Left lung (tissue), 4 donors: ENCODE measurements at regions not wholly inside any gene's neighbourhood (a gene's known extent, or its start where the extent isn't known, plus 50 kb on each side); places are given as distances from the start of the nearest gene placed in this dataset.
A peak's percentile ranks its signal among the peaks of the same experiment; 100 is the strongest.

Experiments
- ATAC-seq: fragments of 200-7000 bp; cut with Tn5 transposase; one replicate; pipeline ENCODE4 v1.9.1; 2020; ENCODE audit warnings: moderate library complexity
- DNase-seq, 4 donors: peaks; one replicate each; pipeline ENCODE4 v3.0.0-alpha.2; 2013 to 2020
- H3K27ac ChIP-seq, 2 donors: fragments of 200-600 bp; sonication (generic) in 1 of 2; one replicate each; pipeline versions ENCODE4 v1.5.0 to v1.8.0; 2020 to 2021
- H3K27me3 ChIP-seq, 2 donors: fragments of 200-600 bp; sonication (generic) in 1 of 2; one replicate each; pipeline versions ENCODE4 v1.5.0 to v1.8.0; 2020 to 2021
- H3K36me3 ChIP-seq, 2 donors: fragments of 200-600 bp; sonication (generic) in 1 of 2; one replicate each; pipeline versions ENCODE4 v1.5.0 to v1.8.0; 2020 to 2021
- H3K4me1 ChIP-seq, 2 donors: fragments of 200-600 bp; one replicate each; pipeline ENCODE4 v1.8.0; 2021
- H3K4me3 ChIP-seq, 2 donors: fragments of 200-600 bp; sonication (generic) in 1 of 2; one replicate each; pipeline versions ENCODE4 v1.5.0 to v1.8.0; 2020 to 2021; ENCODE audit warnings: mild to moderate bottlenecking in 1 of 2
- H3K9me3 ChIP-seq, 2 donors: fragments of 200-600 bp; sonication (generic) in 1 of 2; one replicate each; pipeline versions ENCODE4 v1.5.0 to v1.8.0; 2020 to 2021
- intact Hi-C, 2 donors: fragments of 100-400 bp; cut with DNase I; formaldehyde crosslinking; loops; one replicate each; pipeline versions ENCODE4 v1.11.2 to v1.14.2; 2022
- TF ChIP-seq, protein P1 (sequence below), 2 donors: fragments of 200-600 bp; sonication (generic) in 1 of 2; IDR thresholded peaks; one replicate each; pipeline versions ENCODE4 v1.5.0 to v1.8.0; 2021; ENCODE audit warnings: antibody characterized with exemption in 2 of 2
- donor health status: DM: no; HTN: yes; CAD: no.
- donor health status: DM: no; HTN: no; CAD: no.

DNA sequence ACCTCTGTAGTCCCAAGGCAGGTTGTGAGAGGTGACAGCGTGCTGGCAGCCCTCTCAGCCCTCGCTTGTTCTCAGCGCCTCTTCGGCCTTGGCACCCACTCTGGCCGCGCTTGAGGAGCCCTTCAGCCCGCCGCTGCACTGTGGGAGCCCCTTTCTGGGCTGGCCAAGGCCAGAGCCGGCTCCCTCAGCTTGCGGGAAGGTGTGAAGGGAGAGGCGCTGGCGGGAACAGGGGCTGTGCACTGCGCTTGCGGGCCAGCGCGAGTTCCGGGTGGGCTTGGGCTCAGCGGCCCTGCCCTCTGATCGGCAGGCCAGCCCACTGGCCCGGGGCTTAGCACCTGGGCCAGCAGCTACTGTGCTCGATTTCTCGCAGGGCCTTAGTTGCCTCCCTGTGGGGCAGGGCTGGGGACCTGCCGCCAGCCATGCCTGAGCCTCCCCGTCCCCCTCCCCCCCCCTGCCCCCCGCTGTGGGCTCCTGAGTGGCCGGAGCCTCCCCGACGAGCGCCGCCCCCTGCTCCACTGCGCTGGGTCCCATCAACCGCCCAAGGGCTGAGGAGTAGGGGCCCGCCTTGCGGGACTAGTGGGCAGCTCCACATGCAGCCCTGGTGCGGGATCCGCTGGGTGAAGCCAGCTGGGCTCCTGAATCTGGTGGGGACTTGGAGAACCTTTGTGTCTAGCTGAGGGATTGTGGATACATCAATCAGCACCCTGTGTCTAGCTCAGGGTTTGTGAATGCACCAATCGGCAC lies 347.6 kb downstream of the KLHL13 start:
- DNase-seq: peak in 1 of 4 donors; percentile 13
- Histone ChIP-seq H3K4me3 (no peak overlapping the region), H3K27me3 (no peaks in the 10 kb centered on the region), H3K36me3 (no peaks in the 10 kb centered on the region), H3K4me1 (no peaks in the 10 kb centered on the region), H3K27ac (no peak overlapping the region), H3K9me3 (no peaks in the 10 kb centered on the region)
- TF ChIP-seq, protein P1, sequence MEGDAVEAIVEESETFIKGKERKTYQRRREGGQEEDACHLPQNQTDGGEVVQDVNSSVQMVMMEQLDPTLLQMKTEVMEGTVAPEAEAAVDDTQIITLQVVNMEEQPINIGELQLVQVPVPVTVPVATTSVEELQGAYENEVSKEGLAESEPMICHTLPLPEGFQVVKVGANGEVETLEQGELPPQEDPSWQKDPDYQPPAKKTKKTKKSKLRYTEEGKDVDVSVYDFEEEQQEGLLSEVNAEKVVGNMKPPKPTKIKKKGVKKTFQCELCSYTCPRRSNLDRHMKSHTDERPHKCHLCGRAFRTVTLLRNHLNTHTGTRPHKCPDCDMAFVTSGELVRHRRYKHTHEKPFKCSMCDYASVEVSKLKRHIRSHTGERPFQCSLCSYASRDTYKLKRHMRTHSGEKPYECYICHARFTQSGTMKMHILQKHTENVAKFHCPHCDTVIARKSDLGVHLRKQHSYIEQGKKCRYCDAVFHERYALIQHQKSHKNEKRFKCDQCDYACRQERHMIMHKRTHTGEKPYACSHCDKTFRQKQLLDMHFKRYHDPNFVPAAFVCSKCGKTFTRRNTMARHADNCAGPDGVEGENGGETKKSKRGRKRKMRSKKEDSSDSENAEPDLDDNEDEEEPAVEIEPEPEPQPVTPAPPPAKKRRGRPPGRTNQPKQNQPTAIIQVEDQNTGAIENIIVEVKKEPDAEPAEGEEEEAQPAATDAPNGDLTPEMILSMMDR (IDR thresholded peaks at IDR 0.05): no peak
- ATAC-seq: no peak
- intact Hi-C loops: no loop called here

GRCh38 chrX:117765211-117765610 lies 351.4 kb downstream of the KLHL13 start:
- intact Hi-C loops: no loop called here
- TF ChIP-seq, protein P1 (IDR thresholded peaks at IDR 0.05): no peak
- Histone ChIP-seq H3K9me3 (no peaks in the 10 kb centered on the region), H3K27me3 (no peaks in the 10 kb centered on the region), H3K4me1 (no peaks in the 10 kb centered on the region), H3K27ac (no peak overlapping the region), H3K36me3 (no peaks in the 10 kb centered on the region), H3K4me3 (no peak overlapping the region)
- DNase-seq: no peak
- no peak for ATAC-seq

GRCh38 chrX:117752745-117753144 lies 363.9 kb downstream of the KLHL13 start:
- ATAC-seq (no peak), DNase-seq (no peak)
- H3K9me3 ChIP-seq: no peaks in the 10 kb centered on the region
- no peaks in the 10 kb centered on the region for H3K27me3 ChIP-seq
- intact Hi-C loops: no loop called here
- TF ChIP-seq, protein P1 (IDR thresholded peaks at IDR 0.05): no peak
- H3K4me3 ChIP-seq: no peak overlapping the region
- no peak overlapping the region for H3K27ac ChIP-seq
- H3K4me1 ChIP-seq: no peaks in the 10 kb centered on the region
- H3K36me3 ChIP-seq: no peaks in the 10 kb centered on the region

GRCh38 chrX:117751155-117751554 lies 365.5 kb downstream of the KLHL13 start:
- H3K4me3 ChIP-seq: no peak overlapping the region
- DNase-seq (no peak), ATAC-seq (no peak)
- intact Hi-C loops: no loop called here
- no peaks in the 10 kb centered on the region for H3K9me3 ChIP-seq
- H3K27me3 ChIP-seq: no peaks in the 10 kb centered on the region
- no peak overlapping the region for H3K27ac ChIP-seq
- no peaks in the 10 kb centered on the region for H3K4me1 ChIP-seq
- no peaks in the 10 kb centered on the region for H3K36me3 ChIP-seq
- TF ChIP-seq, protein P1 (IDR thresholded peaks at IDR 0.05): no peak

DNA sequence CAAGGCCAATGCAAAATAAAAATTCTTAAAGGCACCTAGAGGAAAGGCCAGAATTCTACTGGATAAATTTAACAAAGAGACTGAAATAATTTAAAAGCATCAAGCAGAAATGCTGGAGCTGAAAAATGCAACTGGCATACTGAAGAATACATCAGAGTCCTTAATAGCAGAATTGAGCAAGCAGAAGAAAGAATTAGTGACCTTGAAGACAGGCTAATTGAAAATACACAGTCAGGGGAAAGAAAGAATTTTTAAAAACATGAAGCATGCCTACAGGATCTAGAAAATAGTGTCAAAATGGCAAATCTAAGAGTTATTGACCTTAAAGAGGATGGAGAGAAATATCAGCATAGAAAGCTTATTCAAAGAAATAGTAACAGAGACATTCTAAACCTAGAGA lies 371.7 kb downstream of the KLHL13 start:
- Histone ChIP-seq H3K4me3 (no peak overlapping the region), H3K36me3 (no peaks in the 10 kb centered on the region), H3K9me3 (no peaks in the 10 kb centered on the region), H3K27ac (no peak overlapping the region), H3K4me1 (no peaks in the 10 kb centered on the region), H3K27me3 (no peaks in the 10 kb centered on the region)
- intact Hi-C loops: no loop called here
- TF ChIP-seq, protein P1 (IDR thresholded peaks at IDR 0.05): no peak
- ATAC-seq (no peak), DNase-seq (no peak)
